GM11168 (cell line): ENCODE measurements at regions not wholly inside any gene's neighbourhood (a gene's known extent, or its start where the extent isn't known, plus 50 kb on each side); places are given as distances from the start of the nearest gene placed in this dataset.

ENCODE experiments used
- in situ Hi-C: fragments of 300-500 bp; cut with MboI; formaldehyde crosslinking; loops from one replicate; pipeline ENCODE4 v1.12.0; 2022; ENCODE audit warnings: low sequenced_read_pairs; ENCODE audit not compliant: unreplicated experiment

GRCh38 chr4:23279377-23279986 lies 586.7 kb downstream of the GBA3 start:
- in situ Hi-C loops, result no loop called here

- in situ Hi-C loops, result no loop called here
These were observed 586.1 kb downstream of the GBA3 start for GRCh38 chr4:23278845-23279244.

GRCh38 chr4:23276076-23276475 lies 583.3 kb downstream of the GBA3 start:
- in situ Hi-C loops, result no loop called here

- in situ Hi-C loops, result no loop called here
These were observed 576.8 kb downstream of the GBA3 start for GRCh38 chr4:23269566-23269965.

GRCh38 chr4:23268072-23268771 lies 575.5 kb downstream of the GBA3 start:
- in situ Hi-C loops, result no loop called here

- in situ Hi-C loops, result no loop called here
These were observed 573.7 kb downstream of the GBA3 start for GRCh38 chr4:23266401-23266800.

- in situ Hi-C loops, result no loop called here
These were observed 567.8 kb downstream of the GBA3 start for GRCh38 chr4:23260511-23260910.

- in situ Hi-C loops, result no loop called here
These were observed 552.6 kb downstream of the GBA3 start for GRCh38 chr4:23245203-23245832.

GRCh38 chr4:23242962-23243361 lies 550.2 kb downstream of the GBA3 start:
- in situ Hi-C loops, result no loop called here

GRCh38 chr4:23241408-23241807 lies 548.7 kb downstream of the GBA3 start:
- in situ Hi-C loops, result no loop called here

GRCh38 chr4:23238848-23239247 lies 546.1 kb downstream of the GBA3 start:
- in situ Hi-C loops, result no loop called here

- in situ Hi-C loops, result no loop called here
These were observed 545.0 kb downstream of the GBA3 start for GRCh38 chr4:23237771-23238170.

GRCh38 chr4:23235628-23236390 lies 543.1 kb downstream of the GBA3 start:
- in situ Hi-C loops, result no loop called here

- in situ Hi-C loops, result no loop called here
These were observed 542.0 kb downstream of the GBA3 start for GRCh38 chr4:23234716-23235115.

- in situ Hi-C loops, result no loop called here
These were observed 541.3 kb downstream of the GBA3 start for GRCh38 chr4:23234018-23234417.

GRCh38 chr4:23233596-23233995 lies 540.9 kb downstream of the GBA3 start:
- in situ Hi-C loops, result no loop called here

- in situ Hi-C loops, result no loop called here
These were observed 540.2 kb downstream of the GBA3 start for GRCh38 chr4:23232987-23233386.

- in situ Hi-C loops, result no loop called here
These were observed 532.8 kb downstream of the GBA3 start for GRCh38 chr4:23225564-23225963.

- in situ Hi-C loops, result no loop called here
These were observed 532.1 kb downstream of the GBA3 start for GRCh38 chr4:23224684-23225420.

- in situ Hi-C loops, result no loop called here
These were observed 528.2 kb downstream of the GBA3 start for GRCh38 chr4:23220911-23221310.
